Gastrocnemius medialis (tissue), 4 donors: ENCODE measurements at regions not wholly inside any gene's neighbourhood (a gene's known extent, or its start where the extent isn't known, plus 50 kb on each side); places are given as distances from the start of the nearest gene placed in this dataset.

Experiments
- CTCF ChIP-seq, 5 experiments: fragments of 450-650 bp in 3 of 5; fragments of 200-600 bp in 2 of 5; sonication (generic) in 2 of 5; IDR thresholded peaks in 4 of 5; conservative IDR thresholded peaks in 1 of 5; 1 replicate in 4 of 5; 2 replicates in 1 of 5; pipeline ENCODE4 v1.5.1; 2016 to 2019; ENCODE audit warnings: antibody characterized with exemption in 5 of 5, mild to moderate bottlenecking in 3 of 5, moderate library complexity in 3 of 5
- POLR2A ChIP-seq, 2 donors: fragments of 450-650 bp; IDR thresholded peaks; one replicate each; pipeline ENCODE4 v1.6.1; 2017; ENCODE audit warnings: antibody characterized with exemption in 2 of 2, mild to moderate bottlenecking in 2 of 2, moderate library complexity in 2 of 2

GRCh38 chr10:29815572-29815971 is 180.8 kb upstream of the SVIL start:
- no peak for TF ChIP-seq CTCF (IDR thresholded peaks at IDR 0.05 in 4 of 5, conservative IDR thresholded peaks at IDR 0.05 in 1 of 5)
- no peak for TF ChIP-seq POLR2A (IDR thresholded peaks at IDR 0.05)
